ENCODE measurements at regions not wholly inside any gene's neighbourhood (a gene's known extent, or its start where the extent isn't known, plus 50 kb on each side); places are given as distances from the start of the nearest gene placed in this dataset.

- no peak for DNase-seq (ENCODE audit: low read depth)
- H3K4me3 ChIP-seq (ENCODE audit: low read depth, low read length) = no peak overlapping the region
- no peak for TF ChIP-seq CTCF (conservative IDR thresholded peaks at IDR 0.05; ENCODE audit: low read depth, low read length)
Measured at GRCh38 chr1:209218981-209219380, 364.5 kb upstream of the CAMK1G start.

DNA sequence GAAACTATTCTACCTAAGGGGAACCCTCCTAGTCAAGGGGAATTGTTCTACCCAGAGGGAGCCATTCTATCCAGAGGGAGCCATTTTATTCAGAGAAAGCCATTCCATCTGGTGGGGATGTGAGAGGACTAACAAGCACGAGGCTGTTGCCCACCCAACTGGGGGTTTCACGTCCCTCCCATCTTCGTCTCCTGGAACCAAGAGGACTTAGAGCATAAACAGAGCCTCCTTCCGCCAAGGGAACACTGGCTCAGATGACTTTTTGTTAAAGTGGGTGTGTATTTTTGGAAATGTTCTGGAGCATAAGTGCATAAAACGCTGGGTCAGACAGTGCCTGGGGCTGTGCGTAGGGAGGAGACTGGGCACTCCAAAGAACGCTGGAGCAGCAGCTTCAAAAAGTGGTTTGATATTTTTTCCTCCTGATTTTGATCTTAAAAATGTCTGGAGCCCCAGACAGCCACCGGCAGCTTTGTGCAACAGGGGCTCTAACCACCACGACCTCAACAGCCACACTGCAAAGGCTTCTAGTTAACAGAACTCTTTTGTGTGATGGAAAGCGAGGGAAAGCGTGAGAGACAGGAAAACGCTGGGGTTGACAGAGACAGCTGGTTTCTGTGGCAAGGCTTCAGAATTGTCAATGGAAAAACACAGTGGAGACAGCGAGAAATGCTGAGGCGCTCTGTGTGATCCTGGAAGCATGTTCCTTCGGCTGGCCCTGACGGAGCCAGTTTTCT lies 363.6 kb upstream of the CAMK1G start:
- H3K4me3 ChIP-seq (ENCODE audit: low read depth, low read length) = no peak overlapping the region
- TF ChIP-seq CTCF (conservative IDR thresholded peaks at IDR 0.05; ENCODE audit: low read depth, low read length) = no peak
- DNase-seq (ENCODE audit: low read depth) = no peak

- DNase-seq (ENCODE audit: low read depth) = no peak
- no peak overlapping the region for H3K4me3 ChIP-seq (ENCODE audit: low read depth, low read length)
- TF ChIP-seq CTCF (conservative IDR thresholded peaks at IDR 0.05; ENCODE audit: low read depth, low read length) = no peak
Measured at GRCh38 chr1:209222826-209223225, 360.7 kb upstream of the CAMK1G start.

DNA sequence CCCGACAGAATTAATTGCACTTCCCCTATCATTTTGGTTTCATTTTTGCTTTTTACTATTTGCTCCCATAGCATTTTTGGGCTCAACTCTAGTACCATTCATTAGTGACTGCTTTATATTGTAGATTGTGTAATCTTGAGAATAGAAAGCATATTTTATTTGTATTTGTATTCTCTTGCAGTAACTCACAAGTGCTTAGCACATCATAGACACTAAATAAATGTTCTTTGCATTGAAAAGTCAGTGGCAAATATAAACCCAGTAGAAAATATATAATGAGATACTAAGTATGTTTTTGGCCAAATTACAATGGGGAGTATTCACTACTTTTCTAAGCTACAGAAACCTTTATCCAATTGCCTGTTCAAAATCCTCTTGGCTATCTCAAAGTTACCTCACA lies 359.7 kb upstream of the CAMK1G start:
- H3K4me3 ChIP-seq (ENCODE audit: low read depth, low read length) = no peak overlapping the region
- DNase-seq (ENCODE audit: low read depth) = no peak
- TF ChIP-seq CTCF (conservative IDR thresholded peaks at IDR 0.05; ENCODE audit: low read depth, low read length) = no peak

DNA sequence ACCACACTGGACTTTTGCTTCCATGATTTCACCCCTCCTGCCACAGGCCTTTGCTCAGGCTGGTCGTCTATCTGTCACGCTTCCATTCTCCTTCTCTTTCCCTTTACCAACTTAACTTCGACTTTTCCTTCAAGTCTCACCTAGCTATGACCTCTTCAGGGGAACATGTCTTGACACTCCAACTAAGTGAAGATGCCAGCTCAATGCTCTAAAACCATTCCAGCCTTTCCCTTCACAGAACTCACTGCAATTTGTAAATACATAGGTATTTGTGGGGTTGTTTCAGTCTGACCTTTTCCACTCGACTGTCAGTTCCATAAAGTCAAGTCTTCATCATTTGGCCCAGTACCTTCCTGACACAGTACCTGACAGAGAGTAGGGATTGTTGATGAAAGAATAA lies 358.6 kb upstream of the CAMK1G start:
- no peak for TF ChIP-seq CTCF (conservative IDR thresholded peaks at IDR 0.05; ENCODE audit: low read depth, low read length)
- no peak for DNase-seq (ENCODE audit: low read depth)
- no peak overlapping the region for H3K4me3 ChIP-seq (ENCODE audit: low read depth, low read length)

- no peak for TF ChIP-seq CTCF (conservative IDR thresholded peaks at IDR 0.05; ENCODE audit: low read depth, low read length)
- no peak for DNase-seq (ENCODE audit: low read depth)
- H3K4me3 ChIP-seq (ENCODE audit: low read depth, low read length) = no peak overlapping the region
Measured at GRCh38 chr1:209227171-209227570, 356.3 kb upstream of the CAMK1G start.

GRCh38 chr1:209227941-209228340 lies 355.6 kb upstream of the CAMK1G start:
- DNase-seq (ENCODE audit: low read depth) = no peak
- no peak for TF ChIP-seq CTCF (conservative IDR thresholded peaks at IDR 0.05; ENCODE audit: low read depth, low read length)
- no peak overlapping the region for H3K4me3 ChIP-seq (ENCODE audit: low read depth, low read length)
